Cardiac fibroblast (primary cell): ENCODE measurements at regions not wholly inside any gene's neighbourhood (a gene's known extent, or its start where the extent isn't known, plus 50 kb on each side); places are given as distances from the start of the nearest gene placed in this dataset.

Source experiments
- DNase-seq, 2 donors: peaks; one replicate each; pipeline versions ENCODE4 v3.0.0 to v3.0.0-alpha.2; 2010; ENCODE audit warnings: low read depth in 2 of 2
- H3K4me3 ChIP-seq, 2 donors: replicated peaks in 1 of 2; 1 replicate in 1 of 2; 2 replicates in 1 of 2; pipeline ENCODE4 v1.5.1; 2011; ENCODE audit warnings: low read depth in 2 of 2, low read length in 2 of 2, mild to moderate bottlenecking in 2 of 2, moderate library complexity in 1 of 2
- TF ChIP-seq, protein P1 (sequence below): IDR thresholded peaks from one replicate; pipeline ENCODE4 v1.5.1; 2011; ENCODE audit warnings: low read depth, mild to moderate bottlenecking, low read length, inconsistent platforms

DNA sequence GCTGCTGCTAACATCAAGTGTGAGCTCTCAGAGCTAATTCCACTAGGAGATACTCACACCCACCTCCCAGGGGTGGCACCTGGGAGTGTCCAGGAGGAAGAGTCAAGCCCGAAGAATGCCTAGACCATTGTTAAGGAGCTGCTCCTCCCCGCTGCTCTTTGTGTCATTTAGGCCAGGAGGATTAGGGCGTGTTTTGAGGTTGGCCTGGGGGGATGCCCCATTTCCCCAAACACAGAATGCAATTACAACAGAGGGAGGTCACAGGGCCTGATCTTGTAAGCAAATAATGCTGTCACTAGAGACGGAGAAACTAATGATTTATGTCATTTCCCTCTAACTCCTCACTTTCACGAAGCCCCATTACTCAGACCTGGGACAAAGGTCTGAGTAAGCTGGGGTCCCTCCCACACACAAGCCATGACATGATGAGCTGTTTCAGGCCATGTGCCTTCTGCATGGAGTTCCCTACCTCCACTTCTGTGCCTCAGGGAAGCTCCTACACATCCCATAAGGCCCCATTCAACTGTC lies 312.5 kb downstream of the ACTL7B start:
- peak in 1 of 2 donors; percentile 56 for DNase-seq
- TF ChIP-seq, protein P1, sequence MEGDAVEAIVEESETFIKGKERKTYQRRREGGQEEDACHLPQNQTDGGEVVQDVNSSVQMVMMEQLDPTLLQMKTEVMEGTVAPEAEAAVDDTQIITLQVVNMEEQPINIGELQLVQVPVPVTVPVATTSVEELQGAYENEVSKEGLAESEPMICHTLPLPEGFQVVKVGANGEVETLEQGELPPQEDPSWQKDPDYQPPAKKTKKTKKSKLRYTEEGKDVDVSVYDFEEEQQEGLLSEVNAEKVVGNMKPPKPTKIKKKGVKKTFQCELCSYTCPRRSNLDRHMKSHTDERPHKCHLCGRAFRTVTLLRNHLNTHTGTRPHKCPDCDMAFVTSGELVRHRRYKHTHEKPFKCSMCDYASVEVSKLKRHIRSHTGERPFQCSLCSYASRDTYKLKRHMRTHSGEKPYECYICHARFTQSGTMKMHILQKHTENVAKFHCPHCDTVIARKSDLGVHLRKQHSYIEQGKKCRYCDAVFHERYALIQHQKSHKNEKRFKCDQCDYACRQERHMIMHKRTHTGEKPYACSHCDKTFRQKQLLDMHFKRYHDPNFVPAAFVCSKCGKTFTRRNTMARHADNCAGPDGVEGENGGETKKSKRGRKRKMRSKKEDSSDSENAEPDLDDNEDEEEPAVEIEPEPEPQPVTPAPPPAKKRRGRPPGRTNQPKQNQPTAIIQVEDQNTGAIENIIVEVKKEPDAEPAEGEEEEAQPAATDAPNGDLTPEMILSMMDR, result no peak
- no peak overlapping the region for H3K4me3 ChIP-seq

DNA sequence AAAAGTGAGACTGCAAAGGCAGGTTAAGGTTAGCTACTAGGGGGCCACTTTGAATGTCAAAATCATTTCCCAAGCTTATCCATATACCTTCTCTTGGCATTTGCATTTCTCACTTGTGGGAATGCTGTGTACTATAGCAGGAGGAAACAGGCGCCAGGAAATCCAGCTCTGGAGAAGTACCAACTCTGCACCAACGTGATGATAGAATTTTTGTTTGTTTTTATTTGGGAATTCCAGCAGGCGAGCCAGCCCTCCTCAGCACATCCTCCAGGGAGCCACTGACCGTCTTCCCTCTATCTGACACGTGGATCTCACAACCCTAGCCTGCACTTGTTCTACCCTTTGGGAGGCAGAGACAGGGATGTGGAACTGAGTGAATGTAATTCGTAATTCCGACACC lies 318.0 kb downstream of the ACTL7B start:
- no peak for DNase-seq
- TF ChIP-seq, protein P1, result no peak
- H3K4me3 ChIP-seq, result no peak overlapping the region

DNA sequence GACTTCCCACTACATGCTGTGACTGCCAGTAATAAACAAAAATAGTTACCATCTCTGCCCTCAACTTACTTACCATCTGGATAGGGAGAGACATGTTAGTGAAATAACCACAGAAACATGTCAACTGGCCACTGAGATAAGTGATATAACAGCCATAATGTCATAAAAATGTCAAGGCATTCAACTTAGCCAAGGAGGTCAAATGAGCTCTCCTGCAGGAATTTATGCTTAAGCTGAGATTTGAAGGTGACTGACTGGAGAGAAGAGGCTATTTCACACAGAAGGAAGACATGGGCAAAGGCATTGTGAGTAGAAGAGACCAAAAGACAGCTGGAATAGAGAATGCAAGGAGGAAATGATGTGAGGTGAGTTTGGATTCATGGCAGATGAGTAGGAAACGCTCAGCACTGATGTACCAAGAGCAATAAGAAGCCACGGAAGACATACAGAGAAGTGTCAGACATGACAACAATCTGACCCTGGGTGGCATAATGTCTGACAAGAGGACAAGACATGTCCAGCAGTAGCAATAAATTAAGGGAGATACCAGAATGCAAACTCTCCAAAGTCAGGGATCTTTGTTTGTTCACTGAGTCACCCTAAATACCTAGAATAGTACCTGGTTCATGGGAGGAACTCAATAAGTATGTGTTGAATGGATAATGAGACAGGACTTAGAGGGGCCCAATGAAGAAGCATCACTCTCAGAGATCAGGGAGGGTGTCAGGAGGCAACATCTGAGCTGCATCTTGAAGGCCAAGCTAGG lies 318.8 kb downstream of the ACTL7B start:
- no peak for DNase-seq
- TF ChIP-seq, protein P1, result no peak
- H3K4me3 ChIP-seq, result no peak overlapping the region

DNA sequence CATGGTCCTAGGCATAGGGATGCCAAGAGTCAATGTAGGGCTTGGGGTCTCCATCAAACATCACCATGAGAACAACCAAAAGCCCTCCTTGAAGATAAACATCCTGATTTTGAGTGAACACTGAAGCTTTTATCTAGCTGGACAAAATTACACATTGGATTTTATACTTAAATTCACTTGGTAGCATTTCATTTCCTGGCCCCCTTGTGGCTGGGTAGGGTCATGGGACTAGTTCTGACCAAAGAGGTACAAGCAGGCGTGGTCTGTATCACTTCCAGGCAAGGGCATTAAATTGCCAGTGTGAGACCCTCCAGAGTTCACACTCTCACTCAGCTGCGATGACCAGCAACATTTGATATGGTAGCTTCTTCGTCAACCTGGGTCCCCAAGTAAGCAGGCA lies 320.3 kb downstream of the ACTL7B start:
- TF ChIP-seq, protein P1, result peak; percentile 40
- peak in 1 of 2 donors; percentile 51 for DNase-seq

DNA sequence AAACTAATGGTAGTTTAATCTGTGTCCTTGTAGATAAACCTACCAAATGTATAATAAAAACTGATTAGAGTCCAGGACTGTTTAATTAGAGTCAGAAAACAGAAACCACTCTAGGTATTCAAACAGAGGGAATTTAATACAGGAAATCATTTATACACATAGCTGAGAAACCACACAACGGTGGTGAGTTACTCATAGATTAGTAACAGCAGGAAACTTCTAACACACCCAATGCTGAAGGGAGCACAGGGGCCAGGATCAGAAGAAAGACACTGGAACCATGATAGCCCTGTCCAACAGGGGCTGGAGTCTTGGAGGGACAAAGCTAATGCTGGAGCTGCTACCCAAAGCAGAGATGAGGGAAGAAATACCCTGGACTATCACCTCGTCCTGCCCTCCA lies 321.0 kb downstream of the ACTL7B start:
- peak; percentile 36 to 77 for DNase-seq
- TF ChIP-seq, protein P1, result no peak
- H3K4me3 ChIP-seq, result no peak overlapping the region

More for the DNA sequence above, 320.3 kb downstream of the ACTL7B start:
- no peak overlapping the region for H3K4me3 ChIP-seq

DNA sequence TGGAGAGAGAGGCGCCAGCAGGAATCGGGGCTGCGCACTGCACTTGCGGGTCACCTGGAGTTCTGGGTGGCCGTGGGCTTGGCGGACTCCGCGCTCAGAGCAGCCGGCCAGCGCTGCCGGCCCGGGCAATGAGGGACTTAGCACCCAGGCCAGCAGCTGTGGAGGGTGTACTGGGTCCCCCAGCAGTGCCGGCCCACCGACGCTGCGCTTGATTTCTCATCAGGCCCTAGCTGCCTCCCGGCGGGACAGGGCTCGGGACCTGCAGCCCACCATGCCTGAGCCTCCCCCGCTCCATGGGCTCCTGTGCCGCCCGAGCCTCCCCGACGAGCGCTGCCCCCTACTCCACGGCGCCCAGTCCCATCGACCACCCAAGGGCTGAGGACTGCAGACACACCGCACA lies 325.6 kb downstream of the ACTL7B start:
- no peak overlapping the region for H3K4me3 ChIP-seq
- TF ChIP-seq, protein P1, result no peak
- DNase-seq, result no peak
